GM12865 (cell line): ENCODE measurements at regions not wholly inside any gene's neighbourhood (a gene's known extent, or its start where the extent isn't known, plus 50 kb on each side); places are given as distances from the start of the nearest gene placed in this dataset.
A peak's percentile ranks its signal among the peaks of the same experiment; 100 is the strongest.

Experiments
- DNase-seq: peaks from one replicate; pipeline ENCODE4 v3.0.0; 2010; ENCODE audit warnings: low read depth
- H3K4me3 ChIP-seq: 2 replicates; pipeline ENCODE4 v1.5.1; 2011; ENCODE audit warnings: mild to moderate bottlenecking, low read depth, low read length, control low read depth
- CTCF ChIP-seq: IDR thresholded peaks from 2 replicates; pipeline ENCODE4 v1.5.1; 2011; ENCODE audit warnings: low read length, control low read depth, low read depth, inconsistent platforms; ENCODE audit not compliant: insufficient read depth; ENCODE audit errors: missing control alignments

GRCh38 chr12:107558816-107559382 is 126.7 kb upstream of the PWP1 start:
- no peak for TF ChIP-seq CTCF
- no peak for DNase-seq
- no peak overlapping the region for H3K4me3 ChIP-seq

GRCh38 chr12:107560165-107560898 is 125.3 kb upstream of the PWP1 start:
- TF ChIP-seq CTCF = no peak
- DNase-seq = no peak
- H3K4me3 ChIP-seq = no peak overlapping the region

GRCh38 chr12:107560899-107561285 is 124.7 kb upstream of the PWP1 start:
- no peak for DNase-seq
- TF ChIP-seq CTCF = no peak
- H3K4me3 ChIP-seq = no peak overlapping the region

GRCh38 chr12:107564946-107565345 is 120.7 kb upstream of the PWP1 start:
- peak; percentile 41 for DNase-seq
- TF ChIP-seq CTCF = peak; percentile 52

GRCh38 chr12:107565551-107565950 is 120.0 kb upstream of the PWP1 start:
- TF ChIP-seq CTCF = no peak
- DNase-seq = no peak
- no peak overlapping the region for H3K4me3 ChIP-seq

More at GRCh38 chr12:107564946-107565345, 120.7 kb upstream of the PWP1 start:
- no peak overlapping the region for H3K4me3 ChIP-seq

- no peak for DNase-seq
- H3K4me3 ChIP-seq = no peak overlapping the region
- TF ChIP-seq CTCF = no peak
Observed at GRCh38 chr12:107567876-107568619, 117.6 kb upstream of the PWP1 start.

GRCh38 chr12:107568718-107569117 is 116.9 kb upstream of the PWP1 start:
- no peak overlapping the region for H3K4me3 ChIP-seq
- no peak for TF ChIP-seq CTCF
- no peak for DNase-seq
